ENCODE measurements at regions not wholly inside any gene's neighbourhood (a gene's known extent, or its start where the extent isn't known, plus 50 kb on each side); places are given as distances from the start of the nearest gene placed in this dataset.
"Not testable (repeated sequence)": the region's sequence is repeated elsewhere in the genome, so short reads cannot be mapped to it uniquely, and the experiment has no call there.

DNA sequence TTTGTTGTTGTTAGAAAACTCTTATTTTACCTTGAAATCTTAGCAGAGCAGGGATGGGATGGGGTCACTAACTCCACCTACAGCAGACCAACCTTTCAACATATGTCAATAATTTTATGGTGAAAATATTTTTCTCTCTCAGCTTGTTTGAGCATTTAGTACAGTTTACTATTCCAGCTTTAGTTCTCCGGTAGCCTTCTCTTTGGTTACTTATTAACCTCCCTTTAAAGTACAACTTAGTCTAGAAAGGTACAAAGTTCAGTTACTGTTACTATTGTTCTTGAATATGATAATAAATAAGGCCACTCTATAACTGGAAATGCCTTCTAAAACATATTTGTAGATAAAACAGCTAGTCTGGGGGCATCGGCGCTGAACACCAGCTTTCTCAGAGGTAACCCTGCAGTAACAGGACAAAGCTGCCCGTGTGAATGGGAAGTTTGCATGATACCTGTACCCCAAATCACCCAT lies 233.3 kb downstream of the PCSK1 start:
- no peak for DNase-seq
- H3K27me3 ChIP-seq: no peaks in the 10 kb centered on the region
- no peak overlapping the region for H3K27ac ChIP-seq
- no peaks in the 10 kb centered on the region for H3K4me1 ChIP-seq
- H3K36me3 ChIP-seq: no peaks in the 10 kb centered on the region
- H3K4me3 ChIP-seq: no peak overlapping the region
- no peaks in the 10 kb centered on the region for H3K9me3 ChIP-seq (replicated peaks)

DNA sequence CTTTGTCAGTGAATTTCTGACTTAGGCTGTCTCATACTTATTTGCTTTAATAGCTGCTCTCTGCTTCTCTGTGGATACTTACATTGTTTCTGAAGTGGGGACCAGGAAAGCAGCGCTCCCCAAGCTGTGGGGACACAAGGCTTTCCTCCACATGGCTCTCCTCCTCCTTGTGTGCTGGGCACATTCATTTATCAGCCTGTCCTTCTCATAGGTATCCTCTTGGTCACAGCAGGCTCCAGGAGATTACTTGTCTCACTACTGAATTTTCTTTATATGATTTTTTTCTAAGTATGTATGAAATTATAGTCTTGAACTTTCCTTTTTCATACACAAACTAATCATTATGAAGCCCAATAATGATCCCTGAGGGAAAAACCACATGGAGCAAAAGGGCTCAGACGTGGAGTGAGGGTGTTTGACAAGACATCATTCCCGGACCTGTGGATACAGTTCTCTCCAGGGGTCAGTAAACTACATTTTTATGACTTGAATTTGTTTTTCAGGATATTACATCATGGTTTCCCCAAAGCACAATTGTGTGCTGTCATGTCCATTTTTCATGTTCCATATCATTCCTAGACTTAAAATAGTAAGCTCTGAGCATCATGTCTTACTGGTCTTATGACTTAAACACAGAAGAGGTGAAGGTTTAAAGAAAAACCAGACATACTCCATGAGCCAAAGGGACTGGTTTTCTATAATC lies 234.5 kb downstream of the PCSK1 start:
- no peaks in the 10 kb centered on the region for H3K4me1 ChIP-seq
- no peak overlapping the region for H3K4me3 ChIP-seq
- no peaks in the 10 kb centered on the region for H3K9me3 ChIP-seq (replicated peaks)
- H3K36me3 ChIP-seq: no peaks in the 10 kb centered on the region
- no peaks in the 10 kb centered on the region for H3K27me3 ChIP-seq
- DNase-seq: no peak
- no peak overlapping the region for H3K27ac ChIP-seq

- H3K27ac ChIP-seq; H3K4me3 ChIP-seq; H3K27me3 ChIP-seq; DNase-seq; H3K4me1 ChIP-seq; H3K9me3 ChIP-seq (replicated peaks); H3K36me3 ChIP-seq: not testable (repeated sequence)
Measured at GRCh38 chr5:96197767-96198166, 235.3 kb downstream of the PCSK1 start.

GRCh38 chr5:96197347-96197746 lies 235.7 kb upstream of the ELL2 start:
- Histone ChIP-seq H3K27ac (no peak overlapping the region), H3K4me1 (no peaks in the 10 kb centered on the region), H3K9me3 (replicated peaks) (no peaks in the 10 kb centered on the region), H3K27me3 (no peaks in the 10 kb centered on the region), H3K4me3 (no peak overlapping the region), H3K36me3 (no peaks in the 10 kb centered on the region)
- no peak for DNase-seq

GRCh38 chr5:96196890-96197289 lies 235.2 kb upstream of the ELL2 start:
- H3K9me3 ChIP-seq (replicated peaks): no peaks in the 10 kb centered on the region
- no peaks in the 10 kb centered on the region for H3K36me3 ChIP-seq
- H3K27ac ChIP-seq: no peak overlapping the region
- DNase-seq: no peak
- H3K4me3 ChIP-seq: no peak overlapping the region
- no peaks in the 10 kb centered on the region for H3K27me3 ChIP-seq
- H3K4me1 ChIP-seq: no peaks in the 10 kb centered on the region

GRCh38 chr5:96196407-96196806 lies 234.8 kb upstream of the ELL2 start:
- Histone ChIP-seq H3K4me1 (no peaks in the 10 kb centered on the region), H3K27ac (no peak overlapping the region), H3K9me3 (replicated peaks) (no peaks in the 10 kb centered on the region), H3K4me3 (no peak overlapping the region), H3K27me3 (no peaks in the 10 kb centered on the region), H3K36me3 (no peaks in the 10 kb centered on the region)
- DNase-seq: no peak

- Histone ChIP-seq H3K9me3 (replicated peaks) (no peaks in the 10 kb centered on the region), H3K4me1 (no peaks in the 10 kb centered on the region), H3K27me3 (no peaks in the 10 kb centered on the region), H3K36me3 (no peaks in the 10 kb centered on the region), H3K4me3 (no peak overlapping the region), H3K27ac (no peak overlapping the region)
- DNase-seq: no peak
Measured at GRCh38 chr5:96195123-96195522, 233.5 kb upstream of the ELL2 start.

- no peak for DNase-seq
- H3K27ac ChIP-seq: no peak overlapping the region
- no peaks in the 10 kb centered on the region for H3K9me3 ChIP-seq (replicated peaks)
- no peaks in the 10 kb centered on the region for H3K36me3 ChIP-seq
- H3K4me1 ChIP-seq: no peaks in the 10 kb centered on the region
- no peak overlapping the region for H3K4me3 ChIP-seq
- H3K27me3 ChIP-seq: no peaks in the 10 kb centered on the region
Measured at GRCh38 chr5:96194593-96194992, 232.9 kb upstream of the ELL2 start.

- H3K4me1 ChIP-seq: no peaks in the 10 kb centered on the region
Measured at GRCh38 chr5:96193946-96194345, 232.3 kb upstream of the ELL2 start.

DNA sequence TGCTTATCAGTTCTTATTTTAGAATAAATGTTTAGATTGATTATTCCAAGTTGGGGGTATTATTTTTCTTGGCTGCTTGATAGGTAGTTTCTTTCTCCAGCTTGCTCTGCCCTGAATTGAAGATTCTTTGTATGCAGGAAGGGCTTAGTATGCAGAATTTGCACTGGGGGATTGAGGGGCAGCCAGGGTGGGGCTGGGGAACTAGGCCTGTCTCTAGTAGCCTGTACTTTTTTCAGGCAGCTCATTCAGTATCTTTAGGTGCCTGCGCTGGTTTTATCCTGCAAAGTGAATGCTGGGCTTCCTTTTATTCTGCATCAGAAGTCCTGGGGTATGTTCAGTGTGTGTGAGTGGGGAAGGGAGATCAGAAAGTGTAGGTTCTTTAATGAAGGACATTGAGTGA lies 228.3 kb upstream of the ELL2 start:
- Histone ChIP-seq H3K27ac (no peak overlapping the region), H3K4me3 (no peak overlapping the region), H3K27me3 (no peaks in the 10 kb centered on the region)

More at GRCh38 chr5:96193946-96194345, 232.3 kb upstream of the ELL2 start:
- no peaks in the 10 kb centered on the region for H3K27me3 ChIP-seq
- H3K27ac ChIP-seq: no peak overlapping the region
- DNase-seq: no peak
- H3K4me3 ChIP-seq: no peak overlapping the region
- H3K9me3 ChIP-seq (replicated peaks): no peaks in the 10 kb centered on the region
- no peaks in the 10 kb centered on the region for H3K36me3 ChIP-seq

DNA sequence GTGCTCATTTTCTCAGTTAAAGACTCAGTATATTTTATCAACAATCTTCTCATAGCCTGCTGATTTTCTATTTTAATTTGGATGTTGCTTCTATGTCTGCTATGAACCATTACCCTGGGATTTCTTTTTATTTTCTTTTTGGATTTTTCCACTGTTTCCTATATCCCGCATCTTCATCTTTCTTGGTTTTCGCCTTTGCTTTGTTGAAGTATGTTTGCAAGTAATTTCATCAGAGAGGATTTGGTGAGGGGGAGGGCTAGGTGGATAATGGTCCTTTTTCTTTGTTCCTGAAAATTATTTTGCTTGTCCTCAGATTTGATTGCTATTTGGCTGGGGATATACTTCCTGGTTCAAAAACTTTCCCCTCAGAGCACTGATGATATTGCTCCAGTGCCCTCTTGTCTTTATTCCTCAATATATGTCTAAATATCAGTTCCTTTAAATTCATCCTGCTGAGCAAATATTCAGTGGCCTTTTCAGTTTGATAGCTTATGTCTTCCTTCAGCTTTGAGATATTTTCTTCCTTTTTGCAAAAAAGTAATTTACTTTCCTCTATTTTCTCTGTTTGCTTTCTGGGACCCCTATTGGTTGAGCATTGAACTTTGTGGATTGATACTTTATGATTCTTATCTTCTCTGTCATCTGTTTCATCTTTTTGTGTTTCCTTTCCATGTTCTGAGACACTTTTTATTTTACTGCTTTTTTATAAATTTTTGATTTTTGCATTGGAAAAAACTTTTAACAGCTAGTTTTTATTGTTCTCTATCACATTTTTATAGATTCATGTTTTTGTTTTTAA lies 227.6 kb upstream of the ELL2 start:
- H3K36me3 ChIP-seq: no peaks in the 10 kb centered on the region
- no peaks in the 10 kb centered on the region for H3K4me1 ChIP-seq
- no peak overlapping the region for H3K4me3 ChIP-seq
- no peak overlapping the region for H3K27ac ChIP-seq
- no peak for DNase-seq
- no peaks in the 10 kb centered on the region for H3K27me3 ChIP-seq
- no peaks in the 10 kb centered on the region for H3K9me3 ChIP-seq (replicated peaks)

More for the DNA sequence above, 228.3 kb upstream of the ELL2 start:
- no peaks in the 10 kb centered on the region for H3K36me3 ChIP-seq
- no peaks in the 10 kb centered on the region for H3K9me3 ChIP-seq (replicated peaks)
- no peaks in the 10 kb centered on the region for H3K4me1 ChIP-seq
- no peak for DNase-seq

DNA sequence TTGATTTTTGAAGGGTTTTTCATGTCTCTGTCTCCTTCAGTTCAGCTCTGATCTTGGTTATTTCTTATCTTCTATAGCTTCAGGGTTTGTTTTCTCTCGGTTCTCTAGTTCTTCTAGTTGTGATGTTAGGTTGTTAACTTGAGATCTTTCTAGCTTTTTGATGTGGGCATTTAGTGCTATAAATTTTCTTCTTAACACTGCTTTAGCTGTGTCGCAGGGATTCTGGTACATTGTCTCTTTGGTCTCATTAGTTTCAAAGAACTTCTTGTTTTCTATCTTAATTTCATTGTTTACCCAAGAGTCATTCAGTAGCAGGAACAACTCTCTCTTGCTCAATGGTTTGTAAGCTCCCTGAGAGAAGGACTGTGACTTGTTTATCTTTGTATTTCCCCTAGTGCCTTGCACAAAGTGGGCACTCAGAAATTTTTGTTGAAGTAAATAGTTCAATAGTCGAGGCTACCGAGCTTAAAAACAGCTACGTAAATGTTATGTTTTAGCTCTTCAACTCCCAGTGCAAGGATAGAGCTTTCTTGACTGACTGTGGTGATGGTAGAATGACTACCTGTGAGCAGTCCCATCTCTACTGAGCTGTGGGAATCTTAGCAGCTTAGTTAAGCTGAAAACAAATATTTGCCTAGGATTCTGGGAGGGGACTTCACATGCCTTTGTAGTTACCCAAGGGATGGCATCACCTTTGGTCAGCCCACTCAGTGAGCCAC lies 225.8 kb upstream of the ELL2 start:
- Histone ChIP-seq H3K27me3 (no peaks in the 10 kb centered on the region), H3K36me3 (no peaks in the 10 kb centered on the region), H3K4me1 (no peaks in the 10 kb centered on the region; the same call in 1 of the 2 replicates), H3K4me3 (no peak overlapping the region), H3K27ac (no peak overlapping the region), H3K9me3 (replicated peaks) (no peaks in the 10 kb centered on the region)
- DNase-seq: no peak

- H3K27me3 ChIP-seq; H3K36me3 ChIP-seq; H3K9me3 ChIP-seq (replicated peaks); H3K27ac ChIP-seq; H3K4me1 ChIP-seq; H3K4me3 ChIP-seq; DNase-seq: not testable (repeated sequence)
Measured at GRCh38 chr5:96184510-96184909, 222.9 kb upstream of the ELL2 start.

DNA sequence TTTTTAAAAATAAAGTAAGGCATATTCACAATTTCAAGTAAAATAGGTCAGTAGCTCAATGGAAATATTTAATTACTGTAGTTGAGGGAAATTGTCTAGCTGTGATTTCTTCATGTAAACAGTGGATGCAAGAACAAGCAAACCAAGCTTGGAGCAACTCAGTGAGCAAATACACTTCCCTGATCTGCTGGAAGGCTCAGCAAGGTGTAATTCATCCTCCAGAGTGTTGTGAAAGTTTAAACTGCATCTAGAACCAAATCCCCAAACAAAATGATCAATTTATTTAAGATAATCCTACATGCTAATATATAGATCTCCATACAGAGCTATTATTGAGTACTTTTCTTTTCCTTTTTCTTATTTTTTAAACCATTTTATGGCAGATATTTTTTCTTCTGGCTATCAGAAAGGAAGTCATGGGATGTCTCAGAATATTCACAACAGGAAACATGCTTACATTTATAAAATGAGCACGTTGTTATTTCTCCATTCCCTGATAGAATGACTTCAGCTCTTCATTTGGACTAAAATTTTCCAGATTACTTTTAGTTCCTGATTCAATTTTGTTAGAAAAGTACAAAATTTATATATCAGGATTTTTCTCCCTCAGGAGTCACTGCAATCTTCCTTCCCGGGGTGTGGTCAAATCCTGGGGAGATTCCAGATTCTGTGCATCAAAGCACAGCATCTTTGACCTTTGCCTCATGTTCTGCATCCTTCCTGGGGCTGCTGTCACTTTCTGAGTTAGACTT lies 219.2 kb upstream of the ELL2 start:
- Histone ChIP-seq H3K4me3 (no peak overlapping the region), H3K36me3 (no peaks in the 10 kb centered on the region), H3K27ac (no peak overlapping the region), H3K4me1 (no peaks in the 10 kb centered on the region; the same call in 1 of the 2 replicates), H3K9me3 (replicated peaks) (no peaks in the 10 kb centered on the region), H3K27me3 (no peaks in the 10 kb centered on the region)
- DNase-seq: no peak

Measured in SJCRH30 (cell line).